GM21360 (cell line): ENCODE measurements at regions not wholly inside any gene's neighbourhood (a gene's known extent, or its start where the extent isn't known, plus 50 kb on each side); places are given as distances from the start of the nearest gene placed in this dataset.

Experiments used
- ATAC-seq: cut with Tn5 transposase; IDR thresholded peaks from one replicate; pipeline ENCODE4 v1.9.1; 2021; ENCODE audit warnings: mild to moderate bottlenecking, moderate library complexity; ENCODE audit not compliant: unreplicated experiment

GRCh38 chr13:40161931-40162330 is 504.5 kb downstream of the FOXO1 start:
- no peak for ATAC-seq

DNA sequence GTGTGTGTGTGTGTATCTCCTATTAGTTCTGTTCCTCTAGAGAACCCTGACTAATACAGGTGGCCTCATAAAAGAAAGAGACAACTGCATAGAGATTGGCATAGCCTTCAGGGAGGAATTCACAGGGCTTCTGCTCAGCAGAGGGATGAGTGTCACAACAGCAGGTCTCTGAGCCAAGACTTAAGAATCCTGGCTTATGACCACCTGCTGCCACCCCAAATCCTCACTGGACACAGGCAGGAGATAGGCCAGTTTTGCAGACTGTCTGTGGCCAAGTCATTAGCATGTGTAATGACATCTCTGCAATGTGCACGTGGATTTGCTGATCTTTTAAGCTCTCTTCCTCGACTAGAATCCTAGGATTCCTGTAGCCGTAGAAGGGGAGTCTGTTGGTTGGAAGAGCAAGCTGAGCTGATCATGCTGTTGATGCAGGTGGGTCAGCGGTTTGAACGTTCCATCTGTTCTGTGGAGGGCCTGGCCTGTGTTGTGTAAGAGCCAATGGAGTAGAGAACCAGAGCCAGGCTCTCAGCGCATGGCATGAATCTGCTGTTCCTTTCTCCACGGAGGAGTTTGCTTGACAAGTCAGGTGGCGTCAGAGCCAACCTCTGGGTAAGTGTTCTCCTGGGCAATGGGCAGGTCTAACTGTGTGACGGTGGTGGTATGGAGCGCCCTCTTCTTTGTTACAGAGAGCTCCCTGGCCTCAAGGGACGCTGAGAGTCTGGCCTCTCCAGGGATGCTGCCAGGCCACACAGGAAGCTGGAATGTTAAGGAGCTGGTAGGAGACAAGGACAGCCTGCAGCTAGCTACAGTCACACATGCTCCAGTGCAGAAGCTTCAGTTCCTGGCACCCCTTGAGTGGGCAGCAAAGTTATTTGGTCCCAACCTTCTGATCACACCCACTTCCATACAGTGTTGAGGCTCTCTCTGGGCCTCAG is 503.1 kb downstream of the FOXO1 start:
- ATAC-seq: no peak

- no peak for ATAC-seq
Measured at GRCh38 chr13:40164133-40164532, 502.3 kb downstream of the FOXO1 start.

GRCh38 chr13:40165316-40165932 is 501.0 kb downstream of the FOXO1 start:
- no peak for ATAC-seq

DNA sequence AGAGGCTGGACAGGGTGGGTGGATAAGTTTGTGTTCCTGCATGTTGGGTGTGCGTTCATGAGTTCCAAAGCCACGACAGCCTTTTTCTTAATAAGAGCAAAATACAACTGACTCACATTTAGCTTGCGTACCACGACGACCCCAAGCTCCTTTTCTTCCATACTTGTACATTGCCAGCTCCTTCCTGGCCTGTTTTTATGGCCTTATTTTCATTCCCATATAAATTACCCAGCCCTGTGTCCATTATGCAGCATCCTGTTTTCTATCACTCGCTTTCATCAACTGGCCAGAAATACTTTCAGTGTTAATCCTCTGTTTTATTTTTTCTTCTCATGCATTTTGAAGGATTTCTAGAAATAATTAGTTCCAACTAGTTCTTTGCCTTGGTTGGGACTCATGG is 499.1 kb downstream of the FOXO1 start:
- no peak for ATAC-seq

DNA sequence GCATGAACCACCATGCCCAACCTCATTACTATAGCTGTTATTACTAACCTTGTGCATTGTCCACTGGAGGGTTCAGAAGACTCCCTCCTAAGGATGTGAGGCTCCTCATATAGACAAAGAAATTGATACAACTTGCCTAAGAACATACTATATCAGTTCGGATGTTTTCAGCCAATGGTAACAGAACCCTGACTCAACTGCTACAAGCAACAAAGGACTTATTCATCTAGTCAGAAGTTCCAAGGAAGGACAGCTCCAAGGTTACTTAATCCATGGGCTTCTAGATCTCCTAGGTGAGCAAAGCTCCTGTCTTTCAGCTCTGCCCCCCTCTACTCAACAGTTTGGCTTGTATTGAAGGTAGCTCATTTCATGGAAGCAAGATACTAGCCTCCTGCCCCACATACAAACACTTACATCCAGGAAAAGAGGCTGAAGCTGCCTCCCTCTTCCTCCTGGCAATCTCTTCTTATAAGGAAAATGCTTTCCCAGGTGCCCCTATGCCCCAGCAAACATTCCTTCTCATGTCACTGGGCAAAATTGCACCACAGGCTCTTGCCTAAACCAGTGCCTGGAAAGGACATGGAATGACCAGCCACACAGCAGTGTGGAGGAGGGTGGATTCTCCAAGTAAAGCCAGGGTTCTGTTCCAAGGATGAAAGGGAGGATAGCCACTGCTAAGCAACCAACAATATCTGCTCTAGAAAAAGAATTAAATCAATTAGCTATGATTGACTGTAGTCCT is 497.8 kb downstream of the FOXO1 start:
- ATAC-seq: no peak

DNA sequence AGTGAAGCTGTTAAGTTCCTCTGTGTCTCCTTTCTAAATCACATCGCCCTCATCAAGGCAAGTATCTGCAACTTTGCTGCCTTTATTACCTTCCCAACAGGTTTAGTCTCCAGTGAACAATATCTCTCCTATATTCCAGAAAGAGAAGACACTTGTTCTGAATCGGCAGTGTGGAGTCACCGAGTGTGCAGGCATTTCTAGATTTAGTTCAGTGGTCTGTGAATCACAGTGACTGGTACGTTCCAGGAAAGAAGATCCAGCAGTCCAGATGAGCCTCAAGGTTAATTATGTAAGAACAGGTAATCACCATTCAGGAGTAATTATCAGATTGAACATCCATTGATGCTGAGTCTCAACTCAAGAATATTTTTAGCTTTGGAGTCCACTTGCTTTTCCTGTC is 497.0 kb downstream of the FOXO1 start:
- ATAC-seq: no peak

DNA sequence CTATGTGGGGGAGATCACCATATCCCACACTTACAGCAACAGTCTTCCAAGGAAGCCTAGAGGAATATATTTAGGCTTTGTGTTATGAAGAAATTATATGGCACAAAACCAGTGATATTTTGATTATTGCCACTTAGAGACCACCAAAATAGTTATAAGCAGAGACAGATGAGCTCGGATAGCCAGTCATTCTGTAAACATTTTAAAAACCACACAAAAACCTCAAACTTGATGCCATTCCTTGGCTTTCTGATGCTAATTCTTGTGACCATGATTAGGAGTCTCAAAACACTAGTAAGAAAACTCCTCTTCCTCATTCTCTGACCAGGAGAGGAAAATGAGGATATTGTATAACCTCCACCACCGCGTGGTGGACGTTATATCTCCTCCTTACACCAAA is 496.4 kb downstream of the FOXO1 start:
- no peak for ATAC-seq

DNA sequence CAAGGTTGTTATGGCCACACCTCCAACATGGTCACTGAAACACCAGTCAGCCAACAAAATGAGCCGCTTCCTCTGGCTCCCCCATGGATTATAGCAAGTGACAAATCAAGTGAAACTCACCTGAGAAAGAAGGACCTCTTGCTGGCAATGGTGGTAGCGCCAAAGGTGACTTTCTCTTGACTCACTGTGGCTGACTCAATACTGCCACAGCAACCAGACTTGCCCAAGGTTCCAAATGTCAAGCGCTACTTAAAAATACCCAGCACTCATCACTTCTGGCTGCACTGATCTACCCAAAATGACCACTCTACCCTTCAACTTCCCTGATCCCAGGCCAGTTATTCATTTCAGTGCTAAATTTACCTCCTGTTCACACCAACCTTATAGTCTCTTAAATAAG is 495.5 kb downstream of the FOXO1 start:
- ATAC-seq: no peak

DNA sequence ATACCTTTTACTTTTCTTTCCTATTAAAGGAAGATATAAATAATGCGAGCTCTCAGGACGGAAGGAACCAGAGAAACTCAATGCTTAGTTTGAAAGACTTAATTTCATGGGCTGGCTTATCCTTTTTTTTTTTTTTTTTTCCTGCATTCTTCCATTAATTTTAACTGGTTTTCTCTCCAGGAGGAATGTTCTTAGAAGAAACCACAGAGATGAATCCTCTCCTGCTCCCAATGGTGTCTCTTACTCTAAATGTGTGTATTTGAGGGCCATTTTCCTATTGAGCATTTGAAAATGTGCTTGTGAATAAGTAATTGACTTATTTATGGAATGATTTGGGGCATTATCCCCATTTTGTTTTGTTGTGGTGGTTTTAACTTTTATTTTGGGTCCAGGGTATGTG is 494.9 kb downstream of the FOXO1 start:
- ATAC-seq: no peak

- no peak for ATAC-seq
Measured at GRCh38 chr13:40172149-40172591, 494.3 kb downstream of the FOXO1 start.

DNA sequence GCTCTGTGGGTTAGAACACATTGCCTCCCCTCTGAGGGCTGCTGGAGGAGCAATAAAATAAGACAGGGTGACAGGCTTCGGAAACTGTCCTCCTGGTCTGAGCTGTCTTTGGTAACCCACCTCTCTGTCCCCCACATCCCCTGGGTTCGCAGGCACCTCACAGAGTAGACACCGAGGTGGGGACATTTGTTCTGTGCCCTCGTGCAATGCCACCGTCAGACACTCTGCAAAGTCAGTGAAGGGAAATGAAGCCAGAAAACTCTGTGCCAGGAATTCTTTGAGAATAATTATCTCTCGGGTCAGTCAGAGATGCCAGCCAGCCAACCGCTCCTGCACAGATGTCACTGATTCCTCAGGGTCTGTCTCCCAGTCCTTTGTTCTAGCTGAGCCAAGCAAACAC is 493.6 kb downstream of the FOXO1 start:
- no peak for ATAC-seq

DNA sequence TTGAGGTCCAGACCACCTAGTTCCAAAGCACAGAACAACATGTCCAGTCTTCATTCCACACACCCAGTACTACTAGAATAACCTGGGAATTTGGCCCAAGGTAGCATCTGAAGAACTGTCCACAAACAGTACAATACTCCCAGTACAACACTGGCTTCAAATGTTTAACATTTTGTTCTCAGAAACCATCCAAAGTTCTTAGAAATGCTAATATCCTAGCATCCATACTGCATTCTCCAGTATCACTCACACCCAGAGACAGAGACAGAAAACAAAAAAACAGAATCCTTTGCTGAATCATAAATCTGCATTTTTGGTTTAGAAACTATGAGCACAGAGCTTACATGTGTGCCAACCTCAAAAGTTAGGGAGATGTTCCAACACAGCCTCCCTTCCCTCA is 490.8 kb downstream of the FOXO1 start:
- ATAC-seq: no peak

- ATAC-seq: no peak
Measured at GRCh38 chr13:40176242-40176641, 490.2 kb downstream of the FOXO1 start.

- no peak for ATAC-seq
Measured at GRCh38 chr13:40178130-40178529, 488.3 kb downstream of the FOXO1 start.

GRCh38 chr13:40179445-40180281 is 486.8 kb downstream of the FOXO1 start:
- no peak for ATAC-seq

GRCh38 chr13:40180776-40181175 is 485.7 kb downstream of the FOXO1 start:
- ATAC-seq: no peak

DNA sequence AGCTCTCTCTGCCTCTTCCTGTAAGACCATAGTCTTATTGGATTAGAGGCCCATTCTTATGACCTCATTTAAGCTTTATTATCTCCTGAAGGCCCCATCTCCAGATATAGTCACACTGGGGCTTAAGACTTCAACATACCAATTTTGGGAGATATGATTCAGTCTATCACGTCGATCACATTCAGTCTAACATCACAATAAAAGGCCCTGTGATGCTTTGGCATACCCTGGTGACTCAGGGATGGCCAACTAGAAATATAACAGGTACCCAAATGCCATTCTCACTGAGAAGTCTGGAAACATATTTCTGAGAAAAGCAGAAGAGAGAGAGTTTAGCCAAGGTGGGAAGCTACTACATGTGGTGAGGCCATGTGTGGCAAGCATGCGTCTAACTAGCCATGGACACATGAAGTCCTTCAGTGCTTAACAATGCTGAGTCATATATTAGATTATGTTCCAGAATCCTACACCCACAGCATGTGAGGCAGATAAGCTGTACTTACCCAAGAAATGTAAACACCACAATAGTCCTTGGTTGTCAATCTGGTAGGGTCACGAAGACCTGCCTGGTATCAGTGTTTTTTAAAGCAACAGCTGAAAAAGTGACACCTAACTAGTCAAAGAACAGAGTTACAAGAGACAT is 485.1 kb downstream of the FOXO1 start:
- ATAC-seq: no peak

- ATAC-seq: no peak
Measured at GRCh38 chr13:40182591-40182990, 483.9 kb downstream of the FOXO1 start.

DNA sequence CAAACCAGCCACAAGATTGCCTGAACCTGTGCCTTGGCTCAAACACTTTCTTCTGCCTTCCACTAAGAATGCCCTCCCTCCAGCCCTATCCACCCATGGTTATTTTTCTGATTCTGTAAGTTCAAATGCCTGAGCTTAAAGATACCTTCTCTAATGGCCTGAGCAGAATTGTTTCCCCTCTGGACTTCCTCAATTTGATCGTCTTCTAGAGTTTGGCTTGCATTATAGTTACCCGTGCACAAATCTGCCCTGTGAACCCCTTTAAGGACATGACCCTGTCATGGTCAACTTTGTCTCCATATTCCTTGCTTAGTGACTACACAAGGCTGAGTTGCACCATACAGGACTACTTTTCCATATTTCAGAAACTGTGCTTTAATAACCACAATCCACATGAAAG is 481.0 kb downstream of the FOXO1 start:
- no peak for ATAC-seq
